H1 (cell line): ENCODE measurements at regions not wholly inside any gene's neighbourhood (a gene's known extent, or its start where the extent isn't known, plus 50 kb on each side); places are given as distances from the start of the nearest gene placed in this dataset.

Source experiments
- CBX5 ChIP-seq: fragments of 300-800, 300-1000 bp; sonication (generic); IDR thresholded peaks from 2 replicates; pipeline ENCODE4 v1.7.1; 2016; ENCODE audit warnings: antibody characterized with exemption, low read length, low read depth
- CTCF ChIP-seq, 3 experiments: IDR thresholded peaks; 1 replicate in 2 of 3; 2 replicates in 1 of 3; pipeline versions ENCODE4 v1.5.1 to v1.6.1; 2011; ENCODE audit warnings: low read length in 3 of 3, mild to moderate bottlenecking in 3 of 3, inconsistent platforms in 2 of 3, low read depth in 1 of 3, moderate library complexity in 1 of 3; ENCODE audit not compliant: insufficient read depth in 1 of 3; ENCODE audit errors: control extremely low read depth in 1 of 3
- EP300 ChIP-seq, 2 experiments: IDR thresholded peaks; 1 replicate in 1 of 2; 2 replicates in 1 of 2; pipeline ENCODE4 v1.6.1; 2011 to 2012; ENCODE audit warnings: low read depth in 2 of 2, low read length in 2 of 2, mild to moderate bottlenecking in 2 of 2, borderline replicate concordance in 1 of 2, inconsistent platforms in 1 of 2, moderate library complexity in 1 of 2
- EZH2 ChIP-seq: fragments of 200-600 bp; sonication (generic); IDR thresholded peaks from 2 replicates; pipeline ENCODE4 v1.7.1; 2012; ENCODE audit warnings: low read depth, mild to moderate bottlenecking, moderate library complexity, low read length, inconsistent platforms; ENCODE audit not compliant: severe bottlenecking
- JUND ChIP-seq: IDR thresholded peaks from 2 replicates; pipeline ENCODE4 v1.6.1; 2011; ENCODE audit warnings: mild to moderate bottlenecking, improper control_type of control experiment, low read length
- MAX ChIP-seq: IDR thresholded peaks from 2 replicates; pipeline ENCODE4 v1.6.1; 2012; ENCODE audit warnings: inconsistent platforms
- POLR2A ChIP-seq, 2 experiments: IDR thresholded peaks; 1 replicate in 1 of 2; 2 replicates in 1 of 2; pipeline ENCODE4 v1.6.1; 2011; ENCODE audit warnings: low read depth in 2 of 2, low read length in 2 of 2, mild to moderate bottlenecking in 2 of 2; ENCODE audit errors: control extremely low read depth in 1 of 2
- POLR2AphosphoS5 ChIP-seq: IDR thresholded peaks from 2 replicates; pipeline ENCODE4 v1.6.1; 2011; ENCODE audit warnings: low read depth, low read length
- RAD21 ChIP-seq, 2 experiments: IDR thresholded peaks in 1 of 2; conservative IDR thresholded peaks in 1 of 2; 2 replicates each; pipeline ENCODE4 v1.6.1; 2011; ENCODE audit warnings: low read depth in 2 of 2, low read length in 2 of 2, improper control_type of control experiment in 1 of 2, inconsistent platforms in 1 of 2, mild to moderate bottlenecking in 1 of 2, moderate library complexity in 1 of 2
- SRF ChIP-seq: IDR thresholded peaks from 2 replicates; pipeline ENCODE4 v1.6.1; 2011; ENCODE audit warnings: mild to moderate bottlenecking, low read depth, low read length, moderate library complexity
- TAF7 ChIP-seq: optimal IDR thresholded peaks from 2 replicates; pipeline ENCODE3; 2011; ENCODE audit warnings: low read depth, mild to moderate bottlenecking, inconsistent platforms, low read length, moderate library complexity, borderline replicate concordance

- TF ChIP-seq CTCF (IDR thresholded peaks at IDR 0.05; ENCODE audit: control extremely low read depth in 1 of 3, insufficient read depth in 1 of 3, low read depth in 1 of 3, low read length in 3 of 3) (no peak), POLR2A (IDR thresholded peaks at IDR 0.05; ENCODE audit: control extremely low read depth in 1 of 2, low read depth in 2 of 2, low read length in 2 of 2) (no peak), EZH2 (no peak), SRF (no peak), CBX5 (no peak), MAX (no peak), POLR2AphosphoS5 (no peak), TAF7 (no peak), JUND (no peak), RAD21 (IDR thresholded peaks at IDR 0.05 in 1 of 2, conservative IDR thresholded peaks at IDR 0.05 in 1 of 2; ENCODE audit: low read depth in 2 of 2, low read length in 2 of 2) (no peak), EP300 (IDR thresholded peaks at IDR 0.05; ENCODE audit: borderline replicate concordance in 1 of 2, low read depth in 2 of 2, low read length in 2 of 2) (no peak)
These were observed 228.8 kb downstream of the BMP7 start for GRCh38 chr20:57037689-57038088.
